ENCODE measurements at regions not wholly inside any gene's neighbourhood (a gene's known extent, or its start where the extent isn't known, plus 50 kb on each side); places are given as distances from the start of the nearest gene placed in this dataset.

DNA sequence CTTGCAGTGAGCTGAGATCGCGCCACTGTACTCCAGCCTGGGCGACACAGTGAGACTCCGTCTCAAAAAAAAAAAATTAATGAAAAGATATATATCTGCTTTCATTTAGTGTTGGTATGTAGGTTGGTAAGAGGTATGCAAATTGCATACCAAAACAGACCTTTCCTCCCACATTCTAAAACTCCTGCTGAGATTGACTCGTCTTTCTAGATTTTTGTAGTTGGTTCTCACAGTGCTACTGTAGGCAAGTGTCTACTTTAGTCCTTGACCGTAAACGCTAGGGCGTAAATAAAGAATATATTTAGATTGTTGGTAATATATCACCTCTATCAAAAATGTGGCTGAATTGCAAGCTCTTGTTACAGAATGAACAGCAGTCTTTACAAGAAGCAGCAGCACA, 445.9 kb downstream of the CHSY3 start:
- H3K4me3 ChIP-seq (ENCODE audit: low read depth, low read length), result no peak overlapping the region
- TF ChIP-seq, protein P1, sequence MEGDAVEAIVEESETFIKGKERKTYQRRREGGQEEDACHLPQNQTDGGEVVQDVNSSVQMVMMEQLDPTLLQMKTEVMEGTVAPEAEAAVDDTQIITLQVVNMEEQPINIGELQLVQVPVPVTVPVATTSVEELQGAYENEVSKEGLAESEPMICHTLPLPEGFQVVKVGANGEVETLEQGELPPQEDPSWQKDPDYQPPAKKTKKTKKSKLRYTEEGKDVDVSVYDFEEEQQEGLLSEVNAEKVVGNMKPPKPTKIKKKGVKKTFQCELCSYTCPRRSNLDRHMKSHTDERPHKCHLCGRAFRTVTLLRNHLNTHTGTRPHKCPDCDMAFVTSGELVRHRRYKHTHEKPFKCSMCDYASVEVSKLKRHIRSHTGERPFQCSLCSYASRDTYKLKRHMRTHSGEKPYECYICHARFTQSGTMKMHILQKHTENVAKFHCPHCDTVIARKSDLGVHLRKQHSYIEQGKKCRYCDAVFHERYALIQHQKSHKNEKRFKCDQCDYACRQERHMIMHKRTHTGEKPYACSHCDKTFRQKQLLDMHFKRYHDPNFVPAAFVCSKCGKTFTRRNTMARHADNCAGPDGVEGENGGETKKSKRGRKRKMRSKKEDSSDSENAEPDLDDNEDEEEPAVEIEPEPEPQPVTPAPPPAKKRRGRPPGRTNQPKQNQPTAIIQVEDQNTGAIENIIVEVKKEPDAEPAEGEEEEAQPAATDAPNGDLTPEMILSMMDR (conservative IDR thresholded peaks at IDR 0.05; ENCODE audit: low read depth, low read length), result no peak
- DNase-seq (ENCODE audit: low read depth), result peak; percentile 62

DNA sequence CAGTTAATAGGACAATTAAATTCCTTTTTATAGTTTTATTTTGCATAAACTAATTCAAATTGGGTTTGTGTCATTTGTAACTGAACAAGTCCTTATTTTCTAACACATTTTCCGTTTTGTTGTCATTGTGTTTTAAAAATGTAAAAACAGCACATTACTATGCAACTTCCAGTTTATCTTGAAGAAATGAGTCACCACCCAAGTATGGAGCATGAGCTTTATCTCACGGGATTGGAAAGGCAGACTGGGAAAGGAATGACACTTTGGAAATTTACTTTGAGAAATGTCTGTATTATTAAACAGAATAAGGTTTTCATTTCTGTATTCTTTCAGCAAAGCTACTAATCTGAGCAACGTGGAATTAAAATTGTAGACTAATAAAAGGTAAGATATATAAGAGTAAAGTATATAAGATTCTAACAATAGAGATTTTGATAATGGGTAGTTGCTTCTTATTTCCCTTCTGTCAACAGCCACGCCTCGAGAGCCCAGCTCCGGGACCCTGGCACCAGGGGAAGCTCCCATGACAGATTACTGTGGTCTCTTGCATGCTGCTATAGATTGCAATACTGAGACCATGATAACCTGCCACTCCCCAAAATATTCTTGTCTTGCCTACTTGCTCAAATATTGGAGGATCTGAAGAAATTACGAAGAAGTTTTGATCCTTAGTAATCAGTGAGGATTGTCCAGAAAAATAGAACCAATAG, 433.1 kb downstream of the CHSY3 start:
- peak; percentile 84 for DNase-seq (ENCODE audit: low read depth)
- no peak overlapping the region for H3K4me3 ChIP-seq (ENCODE audit: low read depth, low read length)
- TF ChIP-seq, protein P1 (conservative IDR thresholded peaks at IDR 0.05; ENCODE audit: low read depth, low read length), result no peak

DNA sequence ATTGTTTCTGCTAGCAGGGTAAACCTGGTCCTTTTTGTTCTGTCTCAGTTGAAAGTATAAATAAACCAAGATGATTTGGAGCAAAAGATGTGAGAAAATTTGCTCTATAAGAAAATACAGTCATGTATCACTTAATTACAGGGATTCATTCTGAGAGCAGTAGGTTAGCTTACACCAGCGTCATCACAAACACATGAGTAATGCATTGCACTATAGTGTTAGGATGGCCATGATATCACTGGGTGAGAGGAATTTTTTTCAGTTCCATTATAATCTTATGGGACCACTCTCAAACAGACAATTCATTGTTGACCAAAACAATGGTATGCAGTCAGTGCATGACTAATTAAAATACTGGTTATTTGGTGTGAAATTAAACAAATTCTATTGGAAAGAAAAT, 430.9 kb downstream of the CHSY3 start:
- TF ChIP-seq, protein P1 (conservative IDR thresholded peaks at IDR 0.05; ENCODE audit: low read depth, low read length), result no peak
- no peak overlapping the region for H3K4me3 ChIP-seq (ENCODE audit: low read depth, low read length)
- peak; percentile 36 for DNase-seq (ENCODE audit: low read depth)

DNA sequence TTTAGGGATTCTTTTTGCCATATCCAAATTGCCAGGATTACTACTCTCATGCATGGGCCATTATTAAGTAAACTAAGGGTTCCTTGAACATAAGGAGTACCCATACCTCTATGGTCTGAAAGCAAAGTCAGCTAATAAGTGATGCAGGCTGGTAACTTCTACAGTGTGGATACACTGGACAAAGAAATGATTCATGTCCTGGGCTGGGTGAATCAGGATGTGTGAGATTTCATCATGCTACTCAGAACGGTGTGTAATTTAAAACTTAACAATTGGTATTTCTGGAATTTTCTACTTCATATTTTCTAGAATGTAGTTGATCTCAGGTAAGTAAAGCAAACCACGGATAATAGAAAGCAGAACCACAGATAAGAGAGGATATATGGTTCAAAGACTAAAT, 428.8 kb downstream of the CHSY3 start:
- peak; percentile 80 for DNase-seq (ENCODE audit: low read depth)
- no peak overlapping the region for H3K4me3 ChIP-seq (ENCODE audit: low read depth, low read length)
- TF ChIP-seq, protein P1 (conservative IDR thresholded peaks at IDR 0.05; ENCODE audit: low read depth, low read length), result no peak

DNA sequence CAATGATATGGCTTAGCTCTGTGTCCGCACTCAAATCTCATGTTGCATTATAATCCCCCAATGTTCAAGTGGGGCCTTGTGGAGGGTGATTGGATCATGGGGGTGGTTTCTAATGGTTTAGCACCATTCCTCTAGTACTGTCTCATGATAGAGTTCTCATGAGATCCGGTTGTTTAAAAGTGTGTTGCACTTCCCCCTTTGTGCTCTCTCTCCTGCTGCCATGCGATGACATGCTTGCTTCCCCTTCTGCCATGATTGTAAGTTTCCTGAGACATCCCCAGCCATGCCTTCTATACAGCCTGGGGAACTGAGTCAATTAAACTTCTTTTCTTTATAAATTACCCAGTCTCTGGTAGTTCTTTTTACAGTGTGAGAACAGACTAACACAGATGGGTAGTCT, 427.1 kb downstream of the CHSY3 start:
- no peak for DNase-seq (ENCODE audit: low read depth)

DNA sequence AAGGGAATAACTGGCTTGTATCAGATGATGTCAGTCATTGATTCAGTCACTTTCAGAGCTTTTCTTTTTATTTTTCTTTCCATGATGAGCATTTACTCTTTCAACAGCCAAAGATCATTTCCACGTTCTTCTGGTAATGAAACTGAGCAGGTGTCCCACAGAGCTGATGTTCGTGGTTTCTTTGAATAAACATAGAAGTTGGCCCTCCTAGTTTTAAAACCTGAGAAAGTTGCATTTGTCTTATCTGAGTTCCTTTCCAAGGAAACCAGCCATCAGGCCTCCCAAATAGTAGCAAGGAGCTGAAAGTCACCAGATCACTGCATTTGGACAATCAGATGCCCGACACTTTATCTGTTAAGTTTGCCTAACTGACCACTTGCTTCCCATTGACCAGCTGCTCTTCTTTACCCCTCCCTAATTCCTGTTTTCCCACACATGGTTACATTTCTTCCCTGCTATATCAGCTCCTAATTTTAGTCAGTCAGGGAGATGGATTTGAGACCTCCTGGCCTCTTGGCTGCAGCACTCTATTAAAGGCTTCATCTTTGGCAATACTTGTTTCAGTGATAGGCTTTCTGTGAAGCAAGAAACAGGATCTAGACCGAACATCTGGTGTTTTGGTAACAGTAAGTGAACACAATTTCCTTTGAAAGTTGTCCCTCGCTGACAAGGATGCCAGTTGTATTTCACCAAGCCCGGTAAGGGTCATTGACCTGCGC, 420.8 kb downstream of the CHSY3 start:
- H3K4me3 ChIP-seq (ENCODE audit: low read depth, low read length), result no peak overlapping the region
- TF ChIP-seq, protein P1 (conservative IDR thresholded peaks at IDR 0.05; ENCODE audit: low read depth, low read length), result no peak
- DNase-seq (ENCODE audit: low read depth), result peak; percentile 30

More for the DNA sequence above, 427.1 kb downstream of the CHSY3 start:
- no peak overlapping the region for H3K4me3 ChIP-seq (ENCODE audit: low read depth, low read length)
- TF ChIP-seq, protein P1 (conservative IDR thresholded peaks at IDR 0.05; ENCODE audit: low read depth, low read length), result no peak
